GM06990 (cell line): ENCODE measurements at regions not wholly inside any gene's neighbourhood (a gene's known extent, or its start where the extent isn't known, plus 50 kb on each side); places are given as distances from the start of the nearest gene placed in this dataset.
"Not testable (repeated sequence)": the region's sequence is repeated elsewhere in the genome, so short reads cannot be mapped to it uniquely, and the experiment has no call there.

Experiments used
- DNase-seq: peaks from one replicate; pipeline ENCODE4 v3.0.0-alpha.2; 2011; ENCODE audit not compliant: insufficient read length; ENCODE audit errors: extremely low read depth
- H3K27me3 ChIP-seq: replicated peaks from 2 replicates; pipeline ENCODE4 v1.6.0; 2011; ENCODE audit warnings: low read length; ENCODE audit not compliant: control insufficient read depth, insufficient read depth
- H3K36me3 ChIP-seq: 2 replicates; pipeline ENCODE4 v1.5.1; 2011; ENCODE audit warnings: low read length; ENCODE audit not compliant: control insufficient read depth, insufficient read depth
- H3K4me3 ChIP-seq: replicated peaks from 2 replicates; pipeline ENCODE4 v1.5.1; 2011; ENCODE audit warnings: low read depth, mild to moderate bottlenecking, control low read depth, low read length
- CTCF ChIP-seq: IDR thresholded peaks from 2 replicates; pipeline ENCODE4 v1.5.1; 2011; ENCODE audit warnings: low read length, control low read depth, mild to moderate bottlenecking, inconsistent platforms; ENCODE audit not compliant: insufficient read depth, poor library complexity, severe bottlenecking

DNA sequence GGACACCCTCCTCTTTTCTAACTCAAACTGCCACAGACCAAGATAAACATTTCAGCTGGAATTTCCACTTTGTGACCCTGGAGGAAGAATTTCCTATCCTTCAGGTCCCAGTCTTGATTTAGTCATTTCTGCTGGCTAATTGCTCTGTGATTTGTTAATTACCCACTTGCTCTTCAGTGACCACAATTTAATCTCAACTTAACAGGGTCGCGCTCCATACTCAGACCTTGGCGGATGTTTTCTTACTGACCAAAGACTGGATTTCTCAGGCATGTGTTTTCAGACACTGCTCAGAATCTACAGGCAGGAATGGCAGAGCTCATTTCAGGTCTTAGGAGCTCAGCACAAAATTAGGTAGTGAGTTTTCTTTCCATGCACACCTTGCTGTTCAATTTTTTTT is 188.9 kb downstream of the ASMT start:
- Histone ChIP-seq H3K27me3 (no peaks in the 10 kb centered on the region), H3K4me3 (no peak overlapping the region), H3K36me3 (no peaks in the 10 kb centered on the region)
- DNase-seq: no peak
- TF ChIP-seq CTCF: no peak

DNA sequence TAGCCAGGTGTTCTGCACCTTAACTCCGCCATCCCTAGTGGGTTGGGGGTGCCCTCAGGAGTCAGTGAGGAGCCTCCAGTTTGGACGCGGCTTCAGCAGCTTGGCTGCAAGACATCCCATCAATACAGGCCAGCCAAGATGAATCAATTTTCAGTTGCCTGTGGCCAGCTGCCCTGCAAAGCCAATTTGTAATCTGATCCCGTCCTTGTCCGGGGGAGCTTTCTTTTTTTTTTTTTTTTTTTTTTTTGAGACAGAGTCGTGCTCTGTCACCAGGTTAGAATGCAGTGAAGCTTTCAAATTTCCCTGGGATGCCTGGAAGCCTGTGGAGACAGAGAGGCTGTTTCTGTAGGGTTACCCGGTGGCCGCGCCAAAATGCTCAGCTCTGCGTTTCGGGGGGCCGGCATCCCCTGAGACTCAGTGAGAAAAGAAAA is 192.5 kb downstream of the ASMT start:
- Histone ChIP-seq H3K27me3 (no peaks in the 10 kb centered on the region), H3K36me3 (no peaks in the 10 kb centered on the region), H3K4me3 (no peak overlapping the region)
- TF ChIP-seq CTCF: no peak
- no peak for DNase-seq

DNA sequence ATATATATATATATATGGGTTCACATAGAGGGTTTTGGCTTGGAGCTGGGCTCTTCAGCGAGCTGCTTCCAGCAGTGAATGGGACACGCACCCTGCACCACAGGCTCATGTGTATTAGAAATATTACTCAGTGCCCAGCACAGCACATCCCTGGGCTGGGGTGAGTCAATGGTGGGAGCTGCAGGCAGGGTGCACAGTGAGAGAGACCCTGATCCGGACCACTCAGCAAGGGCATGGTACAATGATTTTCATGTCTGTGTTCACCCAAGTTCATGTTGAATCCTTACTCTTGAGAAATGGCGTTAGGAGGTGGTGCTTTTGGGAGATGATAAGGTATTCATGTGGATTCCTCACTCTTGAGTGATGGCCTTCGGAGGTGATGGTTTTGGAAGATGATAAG is 194.7 kb downstream of the ASMT start:
- no peak for TF ChIP-seq CTCF
- Histone ChIP-seq H3K27me3 (no peaks in the 10 kb centered on the region), H3K36me3 (no peaks in the 10 kb centered on the region), H3K4me3 (no peak overlapping the region)
- DNase-seq: no peak

- TF ChIP-seq CTCF: no peak
- H3K27me3 ChIP-seq: no peaks in the 10 kb centered on the region
- H3K4me3 ChIP-seq: no peak overlapping the region
- no peaks in the 10 kb centered on the region for H3K36me3 ChIP-seq
- DNase-seq: no peak
Observed at GRCh38 chrX:1813809-1814208, 198.9 kb downstream of the ASMT start.

DNA sequence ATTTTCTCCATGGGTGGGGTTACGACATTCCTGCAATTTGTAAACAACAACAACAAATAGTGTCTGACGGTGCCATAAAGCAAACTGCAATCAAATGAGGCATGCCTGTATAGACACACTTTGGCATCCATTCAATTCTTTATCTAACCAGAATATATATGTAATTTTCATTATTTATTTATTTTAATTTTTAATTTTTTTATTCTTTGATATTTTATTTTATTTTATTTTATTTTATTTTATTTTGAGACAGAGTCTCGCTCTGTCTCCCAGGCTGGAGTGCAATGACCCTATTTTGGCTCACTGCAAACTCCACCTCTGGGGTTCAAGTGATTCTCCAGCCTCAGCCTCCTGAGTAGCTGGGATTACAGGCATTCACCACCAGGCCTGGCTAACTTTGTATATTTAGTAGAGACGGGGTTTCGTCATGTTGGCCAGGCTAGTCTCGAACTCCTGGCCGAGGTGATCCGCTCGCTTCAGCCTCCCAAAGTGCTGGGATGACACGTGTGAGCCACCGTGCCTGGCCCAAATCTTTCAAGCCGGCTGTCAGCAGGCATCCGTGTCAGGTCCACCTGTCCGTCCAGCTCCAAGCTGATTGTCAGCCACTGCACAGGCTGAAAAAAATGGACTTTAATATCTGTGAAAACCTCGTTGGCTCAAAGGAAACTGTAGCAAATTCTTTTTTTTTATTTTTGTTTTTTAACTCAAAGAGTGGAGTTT is 200.8 kb downstream of the ASMT start:
- no peaks in the 10 kb centered on the region for H3K36me3 ChIP-seq
- H3K4me3 ChIP-seq: no peak overlapping the region
- TF ChIP-seq CTCF: no peak
- no peaks in the 10 kb centered on the region for H3K27me3 ChIP-seq
- DNase-seq: no peak

DNA sequence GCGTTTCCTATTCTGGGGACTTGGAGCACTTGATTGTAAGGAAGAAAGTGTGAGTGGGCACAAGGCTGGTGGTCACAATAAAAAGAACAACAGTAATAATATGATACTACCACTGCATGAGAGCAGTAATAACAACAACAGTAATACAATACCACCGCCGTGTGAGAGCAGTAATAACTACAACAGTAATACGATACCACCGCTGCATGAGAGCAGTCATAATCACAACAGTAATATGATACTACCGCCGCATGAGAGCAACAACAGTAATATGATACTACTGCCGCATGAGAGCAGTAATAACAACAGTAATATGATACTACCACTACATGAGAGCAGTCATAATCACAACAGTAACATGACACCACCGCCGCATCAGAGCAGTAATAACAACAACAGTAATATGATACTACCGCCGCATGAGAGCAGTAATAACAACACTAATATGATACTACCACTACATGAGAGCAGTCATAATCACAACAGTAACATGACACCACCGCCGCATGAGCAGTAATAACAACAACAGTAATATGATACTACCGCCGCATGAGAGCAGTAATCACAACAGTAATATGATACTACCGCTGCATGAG is 201.6 kb downstream of the ASMT start:
- H3K4me3 ChIP-seq, DNase-seq, H3K27me3 ChIP-seq, H3K36me3 ChIP-seq: not testable (repeated sequence)
